K562 (cell line): ENCODE measurements at regions not wholly inside any gene's neighbourhood (a gene's known extent, or its start where the extent isn't known, plus 50 kb on each side); places are given as distances from the start of the nearest gene placed in this dataset.

Experiments used
- ATAC-seq: fragments of 200-7000 bp; cut with Tn5 transposase; 3 replicates; pipeline ENCODE4 v1.9.1; 2020; ENCODE audit warnings: moderate library complexity
- BruUV-seq: library from RNA; stranded (reverse); fragments of 400-500 nt; replicated peaks from 2 replicates; lab custom pipeline; 2021; lab: Mats Ljungman, UMichigan
- CTCF ChIA-PET: fragments of 300-600 bp; formaldehyde crosslinking; extraction: SDS; loops from one replicate; lab custom pipeline; 2021; ENCODE audit warnings: low intra/inter-chr PET ratio; lab: Yijun Ruan, JAX
- POLR2A ChIA-PET: fragments of 300-600, 350-650 bp; sonication (Branson Sonifier 250); formaldehyde crosslinking; extraction: SDS; loops from one replicate; lab custom pipeline; 2021; ENCODE audit warnings: antibody characterized with exemption, inconsistent platforms; lab: Yijun Ruan, JAX
- DNase-seq, 4 experiments: peaks; one replicate each; pipeline versions ENCODE4 v3.0.0 to v3.0.0-alpha.2; 2011 to 2018; ENCODE audit warnings: low spot score in 3 of 4, mixed read lengths in 3 of 4; ENCODE audit errors: extremely low read depth in 1 of 4
- FAIRE-seq: peaks from 2 replicates; lab custom pipeline; 2011; peaks lifted over from hg19 to GRCh38; lab: Jason Lieb, UNC
- H2AFZ ChIP-seq: 2 replicates; pipeline ENCODE4 v1.6.0; 2011; ENCODE audit warnings: low read depth, low read length, control low read depth, inconsistent platforms
- H3K27ac ChIP-seq: fragments of 200-600 bp; 3 replicates; pipeline ENCODE4 v1.8.0; 2011; ENCODE audit warnings: low read depth, mild to moderate bottlenecking, control low read depth, inconsistent platforms, low read length, moderate library complexity, mixed read lengths; ENCODE audit errors: extremely low read depth
- H3K27me3 ChIP-seq, 2 experiments: fragments of 300-600 bp in 1 of 2; 2 replicates in 1 of 2; 3 replicates in 1 of 2; pipeline versions ENCODE4 v1.6.0 to v1.8.0; 2011; ENCODE audit warnings: inconsistent platforms in 2 of 2, low read length in 2 of 2, mild to moderate bottlenecking in 1 of 2, mixed read lengths in 1 of 2, moderate library complexity in 1 of 2; ENCODE audit not compliant: control insufficient read depth in 2 of 2, insufficient read depth in 2 of 2
- H3K36me3 ChIP-seq: fragments of 300-600 bp; 3 replicates; pipeline ENCODE4 v1.8.0; 2011; ENCODE audit warnings: mild to moderate bottlenecking, low read length, inconsistent platforms; ENCODE audit not compliant: control insufficient read depth, insufficient read depth
- H3K4me1 ChIP-seq, 2 experiments: fragments of 200-600 bp in 1 of 2; replicated peaks in 1 of 2; 2 replicates in 1 of 2; 3 replicates in 1 of 2; pipeline versions ENCODE4 v1.5.1 to v1.8.0; 2011; ENCODE audit warnings: inconsistent platforms in 2 of 2, low read length in 2 of 2, mild to moderate bottlenecking in 1 of 2, mixed read lengths in 1 of 2, moderate library complexity in 1 of 2; ENCODE audit not compliant: control insufficient read depth in 2 of 2, insufficient read depth in 2 of 2
- H3K4me2 ChIP-seq: 2 replicates; pipeline ENCODE4 v1.6.1; 2011; ENCODE audit warnings: low read length, control low read depth, inconsistent platforms, mixed read lengths; ENCODE audit not compliant: insufficient read depth
- H3K4me3 ChIP-seq: fragments of 200-600 bp; sonication (generic), shearing (Covaris generic); 2 replicates; pipeline ENCODE4 v1.5.1; 2016; ENCODE audit warnings: control low read depth, inconsistent platforms
- H3K79me2 ChIP-seq: fragments of 200-600 bp; 3 replicates; pipeline ENCODE4 v1.8.0; 2011; ENCODE audit warnings: low read length, inconsistent platforms; ENCODE audit not compliant: control insufficient read depth, insufficient read depth
- H3K9ac ChIP-seq, 2 experiments: 2 replicates each; pipeline versions ENCODE4 v1.6.0 to v1.6.1; 2011; ENCODE audit warnings: low read depth in 2 of 2, low read length in 2 of 2, control low read depth in 1 of 2, inconsistent platforms in 1 of 2, mild to moderate bottlenecking in 1 of 2, mixed read lengths in 1 of 2; ENCODE audit not compliant: insufficient read depth in 1 of 2
- H3K9me1 ChIP-seq: one replicate; pipeline ENCODE4 v1.6.0; 2011; ENCODE audit warnings: inconsistent platforms, mild to moderate bottlenecking, low read length, moderate library complexity; ENCODE audit not compliant: control insufficient read depth, insufficient read depth
- H3K9me3 ChIP-seq: replicated peaks from 2 replicates; pipeline ENCODE4 v1.5.1; 2011; ENCODE audit warnings: low read depth, low read length, inconsistent platforms; ENCODE audit not compliant: control insufficient read depth, insufficient read depth
- H4K20me1 ChIP-seq: replicated peaks from 2 replicates; pipeline ENCODE4 v1.6.1; 2011; ENCODE audit warnings: low read length, inconsistent platforms, mixed read lengths; ENCODE audit not compliant: control insufficient read depth, insufficient read depth
- ZNF224 ChIP-seq: sonication (generic); formaldehyde crosslinking; IDR thresholded peaks from 2 replicates; pipeline ENCODE4 v1.8.0; 2022; ENCODE audit warnings: mild to moderate bottlenecking, missing genetic modification reagents
- WGBS: fragments of 100-300 bp; shearing (Covaris generic); methylation state at CpG from one replicate; pipeline ENCODE4 v1.1.6; 2016; ENCODE audit warnings: low coverage, mixed read lengths; ENCODE audit not compliant: insufficient coverage; ENCODE audit errors: missing lambda C conversion rate; 5-methylcytosine and 5-hydroxymethylcytosine counted together
- in situ Hi-C: fragments of 300-500 bp; cut with MboI; formaldehyde crosslinking; loops from 4 replicates; pipeline ENCODE4 v1.15.0; 2018; ENCODE audit warnings: inconsistent platforms, mixed read lengths
- intact Hi-C: fragments of 100-400 bp; cut with micrococcal nuclease; formaldehyde crosslinking; loops from 2 replicates; pipeline ENCODE4 v1.14.2; 2022
- TF ChIP-seq, protein P1 (sequence below), 2 experiments: IDR thresholded peaks in 1 of 2; conservative IDR thresholded peaks in 1 of 2; 2 replicates each; pipeline ENCODE4 v1.6.1; 2016; ENCODE audit warnings: low read depth in 2 of 2, mild to moderate bottlenecking in 1 of 2, missing compliant biosample characterization in 1 of 2, missing genetic modification characterization in 1 of 2, moderate library complexity in 1 of 2

DNA sequence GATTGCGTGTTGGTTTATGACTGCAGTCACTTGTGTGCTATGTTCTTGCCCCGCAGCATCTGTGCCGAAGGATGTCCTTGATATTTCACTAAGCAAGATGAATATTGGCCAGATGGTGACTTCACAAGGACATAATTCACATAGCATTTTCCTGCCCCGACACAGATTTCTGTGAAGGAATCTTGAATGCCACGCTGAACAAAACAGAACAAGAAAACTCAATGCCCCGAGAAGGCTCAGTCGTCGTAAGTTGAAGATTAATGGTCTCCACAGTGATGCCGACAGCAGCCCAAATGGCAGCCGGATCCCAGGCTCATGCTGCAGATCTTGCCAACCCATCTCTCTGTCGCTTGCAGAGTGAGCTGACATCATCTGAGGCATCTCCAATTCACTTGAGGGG lies 145.9 kb downstream of the CPEB2 start:
- 82% methylated on average over 11 of the region's 11 CpGs for WGBS
- Histone ChIP-seq H3K9me3 (no peaks in the 10 kb centered on the region), H4K20me1 (no peaks in the 10 kb centered on the region), H3K79me2 (no peaks in the 10 kb centered on the region), H3K4me1 (peaks cover 23 to 38% of the 10 kb centered on the region in 2 experiments), H3K4me2 (no peak overlapping the region), H3K36me3 (no peaks in the 10 kb centered on the region), H3K9ac (no peak overlapping the region), H2AFZ (peak overlapping the region; percentile 90; the same call in 1 of the 2 replicates), H3K4me3 (no peak overlapping the region), H3K9me1 (no peaks in the 10 kb centered on the region), H3K27ac (no peak overlapping the region), H3K27me3 (no peaks in the 10 kb centered on the region)
- no TSS peak for BruUV-seq
- in situ Hi-C loops (no loop called here), intact Hi-C loops (no loop called here)
- no peak for DNase-seq
- FAIRE-seq, result no peak
- POLR2A ChIA-PET, result no interaction called here
- no peak for ATAC-seq
- no peak for TF ChIP-seq ZNF224 (CRISPR knock-in tag)
- TF ChIP-seq, protein P1, sequence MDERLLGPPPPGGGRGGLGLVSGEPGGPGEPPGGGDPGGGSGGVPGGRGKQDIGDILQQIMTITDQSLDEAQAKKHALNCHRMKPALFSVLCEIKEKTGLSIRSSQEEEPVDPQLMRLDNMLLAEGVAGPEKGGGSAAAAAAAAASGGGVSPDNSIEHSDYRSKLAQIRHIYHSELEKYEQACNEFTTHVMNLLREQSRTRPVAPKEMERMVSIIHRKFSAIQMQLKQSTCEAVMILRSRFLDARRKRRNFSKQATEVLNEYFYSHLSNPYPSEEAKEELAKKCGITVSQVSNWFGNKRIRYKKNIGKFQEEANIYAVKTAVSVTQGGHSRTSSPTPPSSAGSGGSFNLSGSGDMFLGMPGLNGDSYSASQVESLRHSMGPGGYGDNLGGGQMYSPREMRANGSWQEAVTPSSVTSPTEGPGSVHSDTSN (CRISPR knock-in tag; IDR thresholded peaks at IDR 0.05; ENCODE audit: low read depth), result no peak
- TF ChIP-seq, protein P1 (tag; conservative IDR thresholded peaks at IDR 0.05; ENCODE audit: low read depth), result 0 out of 2 replicates have a peak, but pooled peaks have one; percentile 13
- CTCF ChIA-PET, result no interaction called here
